Gastrocnemius medialis (tissue), 4 donors: ENCODE measurements at regions not wholly inside any gene's neighbourhood (a gene's known extent, or its start where the extent isn't known, plus 50 kb on each side); places are given as distances from the start of the nearest gene placed in this dataset.

Experiments
- POLR2A ChIP-seq, 2 donors: fragments of 450-650 bp; IDR thresholded peaks; one replicate each; pipeline ENCODE4 v1.6.1; 2017; ENCODE audit warnings: antibody characterized with exemption in 2 of 2, mild to moderate bottlenecking in 2 of 2, moderate library complexity in 2 of 2
- TF ChIP-seq, protein P1 (sequence below), 5 experiments: fragments of 450-650 bp in 3 of 5; fragments of 200-600 bp in 2 of 5; sonication (generic) in 2 of 5; IDR thresholded peaks in 4 of 5; conservative IDR thresholded peaks in 1 of 5; 1 replicate in 4 of 5; 2 replicates in 1 of 5; pipeline ENCODE4 v1.5.1; 2016 to 2019; ENCODE audit warnings: antibody characterized with exemption in 5 of 5, mild to moderate bottlenecking in 3 of 5, moderate library complexity in 3 of 5

DNA sequence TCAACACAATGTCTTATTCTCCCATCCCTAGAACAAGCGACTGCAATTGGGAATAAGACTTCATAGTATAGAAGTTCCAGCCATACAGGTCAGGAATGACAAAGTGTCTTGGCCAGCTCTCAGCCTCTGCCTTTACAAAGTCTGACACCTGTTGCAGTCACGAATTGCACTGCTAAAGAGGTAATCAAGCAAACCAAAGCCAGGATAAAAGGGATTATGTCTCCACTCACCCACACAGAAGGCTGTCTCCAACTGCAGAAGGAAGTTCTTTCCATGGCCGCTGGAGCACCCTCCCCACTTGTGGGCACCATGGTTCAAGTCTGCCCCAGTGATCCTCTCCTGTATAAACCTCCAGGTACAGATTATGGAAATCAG is 114.8 kb upstream of the PKDCC start:
- TF ChIP-seq, protein P1, sequence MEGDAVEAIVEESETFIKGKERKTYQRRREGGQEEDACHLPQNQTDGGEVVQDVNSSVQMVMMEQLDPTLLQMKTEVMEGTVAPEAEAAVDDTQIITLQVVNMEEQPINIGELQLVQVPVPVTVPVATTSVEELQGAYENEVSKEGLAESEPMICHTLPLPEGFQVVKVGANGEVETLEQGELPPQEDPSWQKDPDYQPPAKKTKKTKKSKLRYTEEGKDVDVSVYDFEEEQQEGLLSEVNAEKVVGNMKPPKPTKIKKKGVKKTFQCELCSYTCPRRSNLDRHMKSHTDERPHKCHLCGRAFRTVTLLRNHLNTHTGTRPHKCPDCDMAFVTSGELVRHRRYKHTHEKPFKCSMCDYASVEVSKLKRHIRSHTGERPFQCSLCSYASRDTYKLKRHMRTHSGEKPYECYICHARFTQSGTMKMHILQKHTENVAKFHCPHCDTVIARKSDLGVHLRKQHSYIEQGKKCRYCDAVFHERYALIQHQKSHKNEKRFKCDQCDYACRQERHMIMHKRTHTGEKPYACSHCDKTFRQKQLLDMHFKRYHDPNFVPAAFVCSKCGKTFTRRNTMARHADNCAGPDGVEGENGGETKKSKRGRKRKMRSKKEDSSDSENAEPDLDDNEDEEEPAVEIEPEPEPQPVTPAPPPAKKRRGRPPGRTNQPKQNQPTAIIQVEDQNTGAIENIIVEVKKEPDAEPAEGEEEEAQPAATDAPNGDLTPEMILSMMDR (IDR thresholded peaks at IDR 0.05 in 4 of 5, conservative IDR thresholded peaks at IDR 0.05 in 1 of 5) = no peak
- no peak for TF ChIP-seq POLR2A (IDR thresholded peaks at IDR 0.05)
